K562 (cell line): ENCODE measurements at regions not wholly inside any gene's neighbourhood (a gene's known extent, or its start where the extent isn't known, plus 50 kb on each side); places are given as distances from the start of the nearest gene placed in this dataset.

Experiments used
- ATAC-seq: fragments of 200-7000 bp; cut with Tn5 transposase; 3 replicates; pipeline ENCODE4 v1.9.1; 2020; ENCODE audit warnings: moderate library complexity
- BruUV-seq: library from RNA; stranded (reverse); fragments of 400-500 nt; replicated peaks from 2 replicates; lab custom pipeline; 2021; lab: Mats Ljungman, UMichigan
- CTCF ChIA-PET: fragments of 300-600 bp; formaldehyde crosslinking; extraction: SDS; loops from one replicate; lab custom pipeline; 2021; ENCODE audit warnings: low intra/inter-chr PET ratio; lab: Yijun Ruan, JAX
- POLR2A ChIA-PET: fragments of 300-600, 350-650 bp; sonication (Branson Sonifier 250); formaldehyde crosslinking; extraction: SDS; loops from one replicate; lab custom pipeline; 2021; ENCODE audit warnings: antibody characterized with exemption, inconsistent platforms; lab: Yijun Ruan, JAX
- DNase-seq, 4 experiments: peaks; one replicate each; pipeline versions ENCODE4 v3.0.0 to v3.0.0-alpha.2; 2011 to 2018; ENCODE audit warnings: low spot score in 3 of 4, mixed read lengths in 3 of 4; ENCODE audit errors: extremely low read depth in 1 of 4
- FAIRE-seq: peaks from 2 replicates; lab custom pipeline; 2011; peaks lifted over from hg19 to GRCh38; lab: Jason Lieb, UNC
- H2AFZ ChIP-seq: 2 replicates; pipeline ENCODE4 v1.6.0; 2011; ENCODE audit warnings: low read depth, low read length, control low read depth, inconsistent platforms
- H3K27ac ChIP-seq: fragments of 200-600 bp; 3 replicates; pipeline ENCODE4 v1.8.0; 2011; ENCODE audit warnings: low read depth, mild to moderate bottlenecking, control low read depth, inconsistent platforms, low read length, moderate library complexity, mixed read lengths; ENCODE audit errors: extremely low read depth
- H3K27me3 ChIP-seq, 2 experiments: fragments of 300-600 bp in 1 of 2; 2 replicates in 1 of 2; 3 replicates in 1 of 2; pipeline versions ENCODE4 v1.6.0 to v1.8.0; 2011; ENCODE audit warnings: inconsistent platforms in 2 of 2, low read length in 2 of 2, mild to moderate bottlenecking in 1 of 2, mixed read lengths in 1 of 2, moderate library complexity in 1 of 2; ENCODE audit not compliant: control insufficient read depth in 2 of 2, insufficient read depth in 2 of 2
- H3K36me3 ChIP-seq: fragments of 300-600 bp; 3 replicates; pipeline ENCODE4 v1.8.0; 2011; ENCODE audit warnings: mild to moderate bottlenecking, low read length, inconsistent platforms; ENCODE audit not compliant: control insufficient read depth, insufficient read depth
- H3K4me1 ChIP-seq, 2 experiments: fragments of 200-600 bp in 1 of 2; replicated peaks in 1 of 2; 2 replicates in 1 of 2; 3 replicates in 1 of 2; pipeline versions ENCODE4 v1.5.1 to v1.8.0; 2011; ENCODE audit warnings: inconsistent platforms in 2 of 2, low read length in 2 of 2, mild to moderate bottlenecking in 1 of 2, mixed read lengths in 1 of 2, moderate library complexity in 1 of 2; ENCODE audit not compliant: control insufficient read depth in 2 of 2, insufficient read depth in 2 of 2
- H3K4me2 ChIP-seq: 2 replicates; pipeline ENCODE4 v1.6.1; 2011; ENCODE audit warnings: low read length, control low read depth, inconsistent platforms, mixed read lengths; ENCODE audit not compliant: insufficient read depth
- H3K4me3 ChIP-seq: fragments of 200-600 bp; sonication (generic), shearing (Covaris generic); 2 replicates; pipeline ENCODE4 v1.5.1; 2016; ENCODE audit warnings: control low read depth, inconsistent platforms
- H3K79me2 ChIP-seq: fragments of 200-600 bp; 3 replicates; pipeline ENCODE4 v1.8.0; 2011; ENCODE audit warnings: low read length, inconsistent platforms; ENCODE audit not compliant: control insufficient read depth, insufficient read depth
- H3K9ac ChIP-seq, 2 experiments: 2 replicates each; pipeline versions ENCODE4 v1.6.0 to v1.6.1; 2011; ENCODE audit warnings: low read depth in 2 of 2, low read length in 2 of 2, control low read depth in 1 of 2, inconsistent platforms in 1 of 2, mild to moderate bottlenecking in 1 of 2, mixed read lengths in 1 of 2; ENCODE audit not compliant: insufficient read depth in 1 of 2
- H3K9me1 ChIP-seq: one replicate; pipeline ENCODE4 v1.6.0; 2011; ENCODE audit warnings: inconsistent platforms, mild to moderate bottlenecking, low read length, moderate library complexity; ENCODE audit not compliant: control insufficient read depth, insufficient read depth
- H3K9me3 ChIP-seq: replicated peaks from 2 replicates; pipeline ENCODE4 v1.5.1; 2011; ENCODE audit warnings: low read depth, low read length, inconsistent platforms; ENCODE audit not compliant: control insufficient read depth, insufficient read depth
- H4K20me1 ChIP-seq: replicated peaks from 2 replicates; pipeline ENCODE4 v1.6.1; 2011; ENCODE audit warnings: low read length, inconsistent platforms, mixed read lengths; ENCODE audit not compliant: control insufficient read depth, insufficient read depth
- FOXJ3 ChIP-seq: sonication (generic); formaldehyde crosslinking; IDR thresholded peaks from 2 replicates; pipeline ENCODE4 v1.4.0; 2020; ENCODE audit warnings: mild to moderate bottlenecking, missing genetic modification reagents
- GTF2A2 ChIP-seq: IDR thresholded peaks from 2 replicates; pipeline ENCODE4 v1.6.1; 2016; ENCODE audit warnings: mild to moderate bottlenecking, missing genetic modification characterization, missing compliant biosample characterization
- HEY1 ChIP-seq: fragments of 250-450 bp; sonication (Bioruptor Pico); IDR thresholded peaks from 2 replicates; pipeline ENCODE4 v1.5.0; 2020; ENCODE audit warnings: mild to moderate bottlenecking, moderate library complexity, borderline replicate concordance
- HSF4 ChIP-seq: fragments of 250-450 bp; sonication (Bioruptor Pico); IDR thresholded peaks from 2 replicates; pipeline ENCODE4 v2.1.2; 2022; ENCODE audit warnings: mild to moderate bottlenecking, moderate library complexity, borderline replicate concordance
- ZNF274 ChIP-seq: IDR thresholded peaks from 2 replicates; pipeline ENCODE4 v1.6.1; 2011; ENCODE audit warnings: low read depth, mild to moderate bottlenecking, low read length, moderate library complexity, borderline replicate concordance
- ZNF668 ChIP-seq: fragments of 250-450 bp; sonication (Bioruptor Pico); IDR thresholded peaks from 2 replicates; pipeline ENCODE4 v1.8.0; 2022; ENCODE audit warnings: mild to moderate bottlenecking, inconsistent platforms
- WGBS: fragments of 100-300 bp; shearing (Covaris generic); methylation state at CpG from one replicate; pipeline ENCODE4 v1.1.6; 2016; ENCODE audit warnings: low coverage, mixed read lengths; ENCODE audit not compliant: insufficient coverage; ENCODE audit errors: missing lambda C conversion rate; 5-methylcytosine and 5-hydroxymethylcytosine counted together
- in situ Hi-C: fragments of 300-500 bp; cut with MboI; formaldehyde crosslinking; loops from 4 replicates; pipeline ENCODE4 v1.15.0; 2018; ENCODE audit warnings: inconsistent platforms, mixed read lengths
- intact Hi-C: fragments of 100-400 bp; cut with micrococcal nuclease; formaldehyde crosslinking; loops from 2 replicates; pipeline ENCODE4 v1.14.2; 2022

DNA sequence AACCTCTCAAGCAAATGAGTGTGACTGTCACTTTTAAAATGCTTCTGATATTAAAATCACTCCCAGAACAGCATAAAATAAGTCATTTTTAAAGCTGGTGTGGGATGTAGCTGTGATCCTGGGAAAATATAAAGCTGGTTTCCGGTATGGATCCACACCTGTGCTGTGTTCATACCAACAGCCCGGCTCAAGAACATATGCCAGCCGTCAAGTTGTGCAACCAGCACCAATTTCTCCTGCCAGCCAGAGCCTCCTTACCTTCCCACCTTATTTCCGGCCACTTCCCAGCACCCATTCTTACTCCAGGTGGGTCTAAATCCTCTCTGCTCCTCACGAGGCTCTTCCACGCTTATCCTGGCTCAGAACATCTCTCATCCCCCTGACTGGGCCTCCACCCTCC, 50.9 kb upstream of the RPS6KA2 start:
- Histone ChIP-seq H4K20me1 (no peaks in the 10 kb centered on the region), H3K9me3 (no peaks in the 10 kb centered on the region), H3K36me3 (no peaks in the 10 kb centered on the region), H3K27me3 (peaks cover 8 to 44% of the 10 kb centered on the region in 2 experiments; a peak in 4 of 5 replicates), H3K4me3 (no peak overlapping the region), H3K4me1 (no peaks in the 10 kb centered on the region; a peak in 1 of 5 replicates), H3K27ac (no peak overlapping the region), H3K9ac (no peak overlapping the region), H3K4me2 (no peak overlapping the region), H3K79me2 (no peaks in the 10 kb centered on the region), H3K9me1 (no peaks in the 10 kb centered on the region), H2AFZ (no peak overlapping the region)
- intact Hi-C loops = no loop called here
- TF ChIP-seq ZNF274 (no peak), GTF2A2 (tag) (no peak), HEY1 (no peak), FOXJ3 (CRISPR knock-in tag) (no peak), ZNF668 (no peak), HSF4 (CRISPR knock-in tag) (no peak)
- DNase-seq (no peak), FAIRE-seq (no peak), ATAC-seq (no peak)
- no TSS peak for BruUV-seq
- in situ Hi-C loops = no loop called here
- 0% methylated on average over 6 of the region's 6 CpGs for WGBS
- POLR2A ChIA-PET = interaction anchor here (0.7 kb wide), 1 partner anchor 220 kb away, joined by 3 read pairs; no protein-coding TSS in a partner anchor
- CTCF ChIA-PET = no interaction called here
